ENCODE measurements at regions not wholly inside any gene's neighbourhood (a gene's known extent, or its start where the extent isn't known, plus 50 kb on each side); places are given as distances from the start of the nearest gene placed in this dataset.
A peak's percentile ranks its signal among the peaks of the same experiment; 100 is the strongest.

DNA sequence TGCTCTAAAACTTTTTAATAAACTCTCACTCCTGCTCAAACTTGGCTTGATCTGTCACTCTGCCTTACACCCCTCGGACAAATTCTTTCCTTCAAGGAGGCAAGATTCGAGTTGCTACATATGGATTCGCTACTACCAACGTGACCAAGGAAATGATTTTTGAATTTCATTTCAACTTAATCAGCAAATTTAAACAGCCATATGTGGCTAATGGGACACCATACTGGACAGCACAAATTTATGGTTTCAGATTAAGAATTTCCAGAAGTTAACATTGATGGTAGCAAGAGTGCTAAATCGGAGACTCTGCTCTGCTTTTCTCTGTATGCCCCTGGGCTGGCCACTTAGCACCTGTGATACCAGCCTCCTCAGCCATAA, 318.2 kb upstream of the PSMD7 start:
- ChIA-PET CTCF (no interaction called here), POLR2A (no interaction called here)
- DNase-seq (ENCODE audit: extremely low spot score), result no peak
- TF ChIP-seq CTCF (IDR thresholded peaks at IDR 0.05; ENCODE audit: control extremely low read depth, extremely low read depth, low read depth, missing control alignments), result no peak

DNA sequence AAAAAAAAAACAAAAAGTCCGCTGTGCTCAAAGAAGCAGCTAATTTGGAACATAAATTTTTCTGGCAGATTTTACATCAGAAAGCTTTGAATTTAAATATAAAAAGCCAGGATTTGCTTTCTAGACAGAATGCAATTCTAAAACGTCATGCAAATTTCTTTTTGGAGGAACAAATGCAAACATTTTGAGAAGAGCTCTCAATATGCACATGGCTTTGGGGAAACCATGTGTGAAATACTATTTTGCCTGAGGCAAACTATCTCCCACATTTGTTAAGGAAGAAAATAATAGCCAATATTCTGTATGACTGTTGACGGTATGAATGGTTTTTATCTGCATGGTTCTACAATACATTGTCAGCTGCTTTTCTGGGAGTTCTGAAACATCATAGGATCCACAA, 320.0 kb upstream of the PSMD7 start:
- TF ChIP-seq CTCF (IDR thresholded peaks at IDR 0.05; ENCODE audit: control extremely low read depth, extremely low read depth, low read depth, missing control alignments), result no peak
- DNase-seq (ENCODE audit: extremely low spot score), result no peak
- ChIA-PET POLR2A (interaction anchor here (0.7 kb wide), 1 partner anchor 70 kb away, joined by 5 read pairs; no protein-coding TSS in a partner anchor), CTCF (interaction anchor here (1.0 to 1.2 kb wide), 2 partner anchors 15 to 20 kb away, joined by 3 read pairs; no protein-coding TSS in a partner anchor)

DNA sequence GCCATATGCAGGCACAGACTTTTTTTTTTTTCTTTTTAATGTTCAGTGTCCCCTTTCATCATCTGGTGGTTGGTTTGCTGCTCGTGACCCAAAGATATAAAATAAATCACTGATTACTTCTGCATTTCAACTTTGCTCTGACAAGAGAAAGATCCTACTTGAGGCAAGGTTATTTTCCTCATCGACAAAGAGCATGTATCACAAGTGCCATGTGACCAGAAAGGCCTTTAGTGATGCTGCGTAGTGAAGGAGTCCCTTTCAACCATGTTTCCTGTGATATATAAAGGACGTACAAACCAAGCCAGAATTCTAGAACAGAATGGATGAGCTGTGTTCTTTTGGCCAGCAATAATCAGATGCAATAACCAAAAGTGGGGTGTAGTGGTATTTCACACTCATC, 323.4 kb upstream of the PSMD7 start:
- CTCF ChIA-PET, result interaction anchor here (1.9 kb wide), 1 partner anchor 15 kb away, joined by 4 read pairs; no protein-coding TSS in a partner anchor

DNA sequence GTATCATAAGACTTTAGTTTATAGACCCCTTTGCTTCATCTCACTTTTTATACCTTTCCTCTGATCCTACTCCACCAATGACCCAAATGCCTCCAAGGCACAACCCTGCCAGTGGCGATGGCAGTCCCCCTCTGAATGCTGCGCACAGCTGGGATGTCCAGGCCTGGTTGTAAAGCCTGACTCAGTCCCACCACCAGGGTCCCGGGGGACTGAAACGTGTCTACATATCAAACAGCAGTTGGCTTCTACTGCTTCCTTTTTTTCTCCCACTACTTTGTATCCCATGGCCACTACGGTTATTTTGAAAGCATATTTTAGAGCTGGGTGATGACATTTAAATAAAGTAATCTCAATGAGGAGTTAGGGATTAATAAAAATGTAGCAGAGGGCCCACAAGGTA, 329.8 kb upstream of the PSMD7 start:
- ChIA-PET CTCF (interaction anchor here (3.9 kb wide), 1 partner anchor 10 kb away, joined by 20 read pairs; no protein-coding TSS in a partner anchor), POLR2A (no interaction called here)
- no peak for DNase-seq (ENCODE audit: extremely low spot score)
- TF ChIP-seq CTCF (IDR thresholded peaks at IDR 0.05; ENCODE audit: control extremely low read depth, extremely low read depth, low read depth, missing control alignments), result no peak

More for the DNA sequence above, 323.4 kb upstream of the PSMD7 start:
- POLR2A ChIA-PET, result no interaction called here
- DNase-seq (ENCODE audit: extremely low spot score), result no peak
- no peak for TF ChIP-seq CTCF (IDR thresholded peaks at IDR 0.05; ENCODE audit: control extremely low read depth, extremely low read depth, low read depth, missing control alignments)

DNA sequence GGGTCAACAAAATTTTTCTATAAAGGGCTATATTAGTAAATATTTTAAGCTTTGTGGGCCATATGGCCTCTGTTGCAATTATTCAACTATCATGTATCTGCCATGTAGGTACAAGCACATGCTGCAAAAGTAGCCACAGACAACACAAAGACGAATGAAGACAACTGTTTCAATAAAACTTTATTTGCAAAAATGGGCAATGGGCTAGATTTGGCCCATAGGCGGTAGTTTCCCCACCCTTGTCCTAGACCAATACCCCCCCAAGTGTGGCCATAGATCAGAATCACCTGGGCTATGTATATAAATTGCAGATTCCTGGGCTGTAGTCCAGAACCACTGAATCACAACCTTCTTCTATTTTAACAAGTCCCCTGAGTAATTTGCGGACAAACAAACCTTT, 331.0 kb upstream of the PSMD7 start:
- POLR2A ChIA-PET, result no interaction called here
- no peak for TF ChIP-seq CTCF (IDR thresholded peaks at IDR 0.05; ENCODE audit: control extremely low read depth, extremely low read depth, low read depth, missing control alignments)
- DNase-seq (ENCODE audit: extremely low spot score), result no peak
- CTCF ChIA-PET, result interaction anchor here (3.9 kb wide), 1 partner anchor 8 kb away, joined by 20 read pairs; no protein-coding TSS in a partner anchor

GRCh38 chr16:73956587-73957494, 339.8 kb upstream of the PSMD7 start:
- DNase-seq (ENCODE audit: extremely low spot score), result peak; percentile 45
- ChIA-PET POLR2A (no interaction called here), CTCF (interaction anchor here (0.6 to 5.0 kb wide), 10 partner anchors 9 to 1833 kb away, joined by 3 to 20 read pairs (median 4); no protein-coding TSS in a partner anchor)
- peak; percentile 77 for TF ChIP-seq CTCF (IDR thresholded peaks at IDR 0.05; ENCODE audit: control extremely low read depth, extremely low read depth, low read depth, missing control alignments)

All from GM10248 (cell line).